ENCODE measurements at regions not wholly inside any gene's neighbourhood (a gene's known extent, or its start where the extent isn't known, plus 50 kb on each side); places are given as distances from the start of the nearest gene placed in this dataset.

DNA sequence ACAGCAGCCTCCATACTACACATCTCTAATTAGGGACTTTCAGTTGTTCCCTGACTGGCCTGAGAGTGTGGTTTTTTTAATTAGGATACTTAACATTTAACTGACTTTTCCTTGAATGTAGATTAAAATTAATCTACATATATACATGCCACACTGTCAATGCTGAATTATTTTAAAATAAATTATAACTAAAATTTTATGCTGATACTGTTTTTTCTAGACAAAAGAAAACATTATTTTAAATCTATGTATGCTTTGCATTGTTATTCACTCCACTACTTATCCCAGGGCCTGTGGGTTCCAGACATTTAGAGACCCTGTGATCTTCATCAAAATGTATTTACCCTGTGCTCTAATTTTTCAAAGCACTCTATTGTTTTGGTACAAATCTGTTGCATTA is 496.0 kb upstream of the MAP2 start:
- TF ChIP-seq, protein P1, sequence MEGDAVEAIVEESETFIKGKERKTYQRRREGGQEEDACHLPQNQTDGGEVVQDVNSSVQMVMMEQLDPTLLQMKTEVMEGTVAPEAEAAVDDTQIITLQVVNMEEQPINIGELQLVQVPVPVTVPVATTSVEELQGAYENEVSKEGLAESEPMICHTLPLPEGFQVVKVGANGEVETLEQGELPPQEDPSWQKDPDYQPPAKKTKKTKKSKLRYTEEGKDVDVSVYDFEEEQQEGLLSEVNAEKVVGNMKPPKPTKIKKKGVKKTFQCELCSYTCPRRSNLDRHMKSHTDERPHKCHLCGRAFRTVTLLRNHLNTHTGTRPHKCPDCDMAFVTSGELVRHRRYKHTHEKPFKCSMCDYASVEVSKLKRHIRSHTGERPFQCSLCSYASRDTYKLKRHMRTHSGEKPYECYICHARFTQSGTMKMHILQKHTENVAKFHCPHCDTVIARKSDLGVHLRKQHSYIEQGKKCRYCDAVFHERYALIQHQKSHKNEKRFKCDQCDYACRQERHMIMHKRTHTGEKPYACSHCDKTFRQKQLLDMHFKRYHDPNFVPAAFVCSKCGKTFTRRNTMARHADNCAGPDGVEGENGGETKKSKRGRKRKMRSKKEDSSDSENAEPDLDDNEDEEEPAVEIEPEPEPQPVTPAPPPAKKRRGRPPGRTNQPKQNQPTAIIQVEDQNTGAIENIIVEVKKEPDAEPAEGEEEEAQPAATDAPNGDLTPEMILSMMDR (conservative IDR thresholded peaks at IDR 0.05 in 1 of 2, IDR thresholded peaks at IDR 0.05 in 1 of 2; ENCODE audit: low read depth in 1 of 2, low read length in 2 of 2): no peak
- TF ChIP-seq EZH2 (IDR thresholded peaks at IDR 0.05; ENCODE audit: low read length, missing control alignments): no peak
